ENCODE measurements at regions not wholly inside any gene's neighbourhood (a gene's known extent, or its start where the extent isn't known, plus 50 kb on each side); places are given as distances from the start of the nearest gene placed in this dataset.

GRCh38 chr6:156449128-156449527, 328.1 kb upstream of the ARID1B start:
- peak in 3 of 7 experiments; percentile 15 to 26 (median 23) for TF ChIP-seq CTCF (IDR thresholded peaks at IDR 0.05)
- no peak for TF ChIP-seq POLR2A (IDR thresholded peaks at IDR 0.05)

Data from body of pancreas (tissue), 4 donors.